ENCODE measurements at regions not wholly inside any gene's neighbourhood (a gene's known extent, or its start where the extent isn't known, plus 50 kb on each side); places are given as distances from the start of the nearest gene placed in this dataset.

DNA sequence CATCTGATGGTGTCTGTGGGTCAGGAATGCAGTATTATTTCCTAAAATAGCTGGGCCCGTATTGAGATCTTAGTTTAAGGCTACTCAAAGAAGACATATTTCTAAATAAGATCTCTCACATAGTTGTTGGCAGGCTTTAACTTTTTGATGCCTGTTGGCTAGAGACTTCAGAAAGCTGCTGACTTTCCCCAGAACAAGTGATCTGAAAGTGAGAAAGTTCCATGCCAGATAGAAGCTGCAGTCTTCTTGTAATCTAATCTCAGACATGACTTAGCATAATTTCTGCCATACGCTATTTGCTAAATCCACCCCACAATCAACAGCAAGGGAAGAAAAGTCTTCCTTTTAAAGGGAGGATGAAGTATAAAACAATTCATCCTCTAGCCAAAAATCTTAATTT lies 867.1 kb downstream of the IGSF11 start:
- no peak for TF ChIP-seq EZH2 (IDR thresholded peaks at IDR 0.05; ENCODE audit: insufficient read depth, poor library complexity, severe bottlenecking)
- TF ChIP-seq EZH2phosphoT487 (IDR thresholded peaks at IDR 0.05; ENCODE audit: insufficient read depth, low read depth), result no peak

Data from GM23248 (cell line).